ENCODE measurements at regions not wholly inside any gene's neighbourhood (a gene's known extent, or its start where the extent isn't known, plus 50 kb on each side); places are given as distances from the start of the nearest gene placed in this dataset.

DNA sequence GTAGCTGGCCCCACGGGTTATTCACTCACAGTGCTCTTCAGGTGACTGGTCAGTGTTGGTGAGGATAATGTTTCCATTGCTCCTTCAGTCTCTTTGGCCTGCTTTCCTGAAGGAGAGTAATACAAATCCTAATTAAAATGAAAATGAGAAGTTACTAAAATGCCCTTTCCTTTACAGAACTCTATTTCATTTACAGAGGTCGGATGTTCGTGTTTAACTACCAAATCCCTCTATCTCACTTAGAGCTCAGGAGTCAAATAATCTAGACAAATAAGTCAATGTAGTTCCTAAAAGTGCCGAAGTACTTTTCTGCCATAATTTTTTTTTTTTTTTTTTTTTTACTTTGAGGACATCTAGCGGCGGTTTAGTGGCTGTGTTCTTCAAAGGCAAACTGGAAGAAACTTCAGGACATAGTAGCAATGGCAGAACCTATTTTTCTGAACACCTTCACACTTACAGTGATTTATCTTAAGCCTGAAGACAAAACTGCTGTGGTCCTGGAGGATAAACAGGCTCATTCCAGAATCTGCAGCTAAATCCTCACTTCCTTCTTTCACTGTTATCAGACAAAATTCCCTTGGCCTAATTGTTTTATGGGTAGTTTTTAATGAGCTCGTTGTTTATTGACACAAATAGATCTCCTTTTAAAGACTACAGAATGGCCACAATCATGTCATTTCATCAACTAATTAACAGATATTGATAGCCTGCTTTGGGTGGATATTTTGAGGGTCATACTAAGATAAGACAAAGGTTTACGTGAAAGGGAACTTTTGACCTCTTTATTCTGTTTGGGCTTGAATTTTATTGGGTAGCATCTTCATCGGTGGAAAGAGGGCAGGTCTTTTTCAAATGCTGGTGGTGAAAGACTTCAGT is 207.6 kb upstream of the DMRTA1 start:
- H3K4me3 ChIP-seq (replicated peaks; ENCODE audit: low read depth, low read length) = no peak overlapping the region
- DNase-seq (ENCODE audit: low read depth) = peak; percentile 75
- TF ChIP-seq, protein P1, sequence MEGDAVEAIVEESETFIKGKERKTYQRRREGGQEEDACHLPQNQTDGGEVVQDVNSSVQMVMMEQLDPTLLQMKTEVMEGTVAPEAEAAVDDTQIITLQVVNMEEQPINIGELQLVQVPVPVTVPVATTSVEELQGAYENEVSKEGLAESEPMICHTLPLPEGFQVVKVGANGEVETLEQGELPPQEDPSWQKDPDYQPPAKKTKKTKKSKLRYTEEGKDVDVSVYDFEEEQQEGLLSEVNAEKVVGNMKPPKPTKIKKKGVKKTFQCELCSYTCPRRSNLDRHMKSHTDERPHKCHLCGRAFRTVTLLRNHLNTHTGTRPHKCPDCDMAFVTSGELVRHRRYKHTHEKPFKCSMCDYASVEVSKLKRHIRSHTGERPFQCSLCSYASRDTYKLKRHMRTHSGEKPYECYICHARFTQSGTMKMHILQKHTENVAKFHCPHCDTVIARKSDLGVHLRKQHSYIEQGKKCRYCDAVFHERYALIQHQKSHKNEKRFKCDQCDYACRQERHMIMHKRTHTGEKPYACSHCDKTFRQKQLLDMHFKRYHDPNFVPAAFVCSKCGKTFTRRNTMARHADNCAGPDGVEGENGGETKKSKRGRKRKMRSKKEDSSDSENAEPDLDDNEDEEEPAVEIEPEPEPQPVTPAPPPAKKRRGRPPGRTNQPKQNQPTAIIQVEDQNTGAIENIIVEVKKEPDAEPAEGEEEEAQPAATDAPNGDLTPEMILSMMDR (IDR thresholded peaks at IDR 0.05; ENCODE audit: low read length, missing control alignments) = peak; percentile 58

DNA sequence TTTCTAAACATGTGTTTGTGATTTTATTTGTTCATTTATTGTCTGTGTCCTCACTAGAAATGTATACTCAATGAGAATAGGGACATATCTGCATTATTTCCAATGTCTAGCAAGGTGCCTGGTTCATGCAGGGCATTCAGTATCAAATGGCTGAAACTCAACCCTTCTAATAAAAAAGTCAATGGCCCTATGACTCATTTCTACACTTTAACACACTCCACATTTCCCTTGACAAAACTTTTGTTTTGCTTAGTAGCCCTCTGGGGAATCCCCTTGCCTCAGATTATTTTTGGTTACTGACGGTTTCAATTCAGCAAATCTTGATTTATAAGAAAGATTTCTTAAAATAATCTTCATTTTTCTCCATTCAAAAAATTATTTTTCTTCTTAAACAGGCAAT is 206.0 kb upstream of the DMRTA1 start:
- H3K4me3 ChIP-seq (replicated peaks; ENCODE audit: low read depth, low read length) = no peak overlapping the region
- TF ChIP-seq, protein P1 (IDR thresholded peaks at IDR 0.05; ENCODE audit: low read length, missing control alignments) = no peak
- peak; percentile 64 for DNase-seq (ENCODE audit: low read depth)

DNA sequence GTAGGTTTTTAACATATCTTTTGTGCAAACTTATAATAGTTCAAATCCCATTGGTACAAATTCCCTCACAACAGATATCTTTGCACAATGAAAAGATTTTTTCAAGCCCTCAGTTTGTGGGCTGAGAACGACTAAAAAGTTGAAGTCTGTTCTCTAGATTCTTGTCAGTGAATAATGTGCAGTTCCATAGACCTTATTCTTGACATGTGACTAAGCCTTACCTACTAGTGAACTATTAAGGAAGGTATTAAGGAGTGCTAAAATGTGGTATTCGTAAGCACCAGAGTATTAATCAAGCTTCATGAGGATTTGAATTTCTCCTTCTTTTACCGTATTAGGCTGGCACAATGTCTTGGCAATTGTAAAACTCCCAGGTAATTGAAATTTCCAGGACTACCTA is 205.6 kb upstream of the DMRTA1 start:
- TF ChIP-seq, protein P1 (IDR thresholded peaks at IDR 0.05; ENCODE audit: low read length, missing control alignments) = no peak
- no peak overlapping the region for H3K4me3 ChIP-seq (replicated peaks; ENCODE audit: low read depth, low read length)
- no peak for DNase-seq (ENCODE audit: low read depth)

DNA sequence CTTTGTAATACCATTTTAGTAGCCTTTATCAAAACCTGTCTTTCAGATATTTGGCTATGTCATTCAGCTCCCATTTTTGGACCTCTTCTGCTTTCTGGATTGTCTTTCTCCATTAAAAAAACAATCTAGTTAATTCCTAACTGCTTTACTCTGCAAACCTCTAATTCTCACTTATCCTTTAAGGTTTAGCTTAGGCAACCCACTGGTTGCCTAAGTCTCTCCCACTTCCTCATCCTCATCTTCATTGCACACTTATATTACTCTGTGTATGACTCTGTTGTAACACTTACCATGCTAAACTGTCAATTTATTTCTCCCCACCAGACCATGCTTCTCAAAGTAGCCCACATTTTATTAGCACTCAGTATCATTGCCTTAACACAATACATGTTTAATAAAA is 205.0 kb upstream of the DMRTA1 start:
- TF ChIP-seq, protein P1 (IDR thresholded peaks at IDR 0.05; ENCODE audit: low read length, missing control alignments) = no peak
- H3K4me3 ChIP-seq (replicated peaks; ENCODE audit: low read depth, low read length) = no peak overlapping the region
- no peak for DNase-seq (ENCODE audit: low read depth)

DNA sequence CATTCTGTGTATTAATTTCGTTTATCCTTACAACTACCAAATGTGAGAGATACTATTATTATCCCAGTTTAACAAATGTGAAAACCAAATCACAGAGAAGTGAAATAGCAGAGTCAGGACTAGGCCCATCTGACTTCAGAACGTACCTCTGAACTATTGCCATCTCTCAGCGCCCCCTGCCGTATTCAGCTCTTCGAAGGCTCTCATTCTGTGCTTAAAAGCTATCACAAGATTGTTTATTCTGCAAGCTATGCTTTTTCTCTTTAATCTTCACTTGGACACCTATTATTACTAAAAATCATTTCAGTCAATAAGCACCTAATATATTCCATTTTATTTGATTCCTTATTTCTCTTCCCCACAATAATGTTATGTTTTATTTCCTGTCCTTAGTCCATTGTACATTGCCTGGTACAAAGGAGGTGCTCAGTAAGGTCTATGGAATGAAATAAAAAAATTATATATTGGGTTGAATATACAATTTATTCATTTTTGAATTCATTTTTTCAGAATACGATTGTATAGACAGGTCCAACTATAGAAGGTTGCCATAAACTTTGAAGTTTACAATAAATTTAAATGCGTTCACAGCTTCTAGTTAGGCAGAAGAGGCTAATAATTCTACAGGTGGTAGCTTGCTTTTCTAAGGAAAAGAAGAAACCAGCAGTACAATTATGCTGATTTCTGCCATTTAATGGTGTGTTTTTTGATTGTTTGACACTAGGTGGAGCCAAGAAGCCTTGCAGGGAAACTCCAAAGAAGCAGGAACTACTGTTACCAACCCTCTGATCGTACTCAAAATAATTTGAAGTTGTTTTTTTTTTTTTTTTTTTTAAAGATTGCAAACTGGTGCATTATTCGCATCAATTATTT is 202.2 kb upstream of the DMRTA1 start:
- no peak overlapping the region for H3K4me3 ChIP-seq (replicated peaks; ENCODE audit: low read depth, low read length)
- TF ChIP-seq, protein P1 (IDR thresholded peaks at IDR 0.05; ENCODE audit: low read length, missing control alignments) = peak; percentile 80
- DNase-seq (ENCODE audit: low read depth) = peak; percentile 81

DNA sequence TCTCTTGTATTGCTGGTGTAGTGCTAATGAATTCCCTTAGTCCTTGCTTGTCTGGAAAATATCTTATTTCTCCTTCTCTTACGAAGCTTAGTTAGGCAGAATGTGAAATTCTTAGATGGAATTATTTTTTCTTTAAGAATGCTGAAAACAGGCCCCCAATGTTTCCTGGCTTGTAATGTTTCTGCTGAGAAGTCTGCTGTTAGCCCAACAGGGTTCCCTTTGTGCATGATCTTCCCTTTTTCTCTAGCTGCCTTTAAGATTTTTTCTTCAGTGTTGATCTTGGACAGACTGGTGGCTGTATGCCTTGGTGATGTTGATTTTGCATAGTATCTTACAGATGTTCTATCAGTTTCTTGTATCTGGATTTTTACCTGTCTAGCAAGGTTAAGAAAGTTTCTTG is 191.3 kb upstream of the DMRTA1 start:
- H3K4me3 ChIP-seq (replicated peaks; ENCODE audit: low read depth, low read length) = no peak overlapping the region
- DNase-seq (ENCODE audit: low read depth) = no peak
- TF ChIP-seq, protein P1 (IDR thresholded peaks at IDR 0.05; ENCODE audit: low read length, missing control alignments) = no peak
